Fibroblast of lung (primary cell): ENCODE measurements at regions not wholly inside any gene's neighbourhood (a gene's known extent, or its start where the extent isn't known, plus 50 kb on each side); places are given as distances from the start of the nearest gene placed in this dataset.

ENCODE experiments used
- EZH2 ChIP-seq: IDR thresholded peaks from 2 replicates; pipeline ENCODE4 v1.5.1; 2012; ENCODE audit warnings: low read length, control low read depth, mild to moderate bottlenecking; ENCODE audit errors: missing control alignments
- TF ChIP-seq, protein P1 (sequence below), 2 donors: IDR thresholded peaks in 1 of 2; conservative IDR thresholded peaks in 1 of 2; 1 replicate in 1 of 2; 2 replicates in 1 of 2; pipeline ENCODE4 v1.5.1; 2011 to 2012; ENCODE audit warnings: low read length in 2 of 2, control low read depth in 1 of 2, inconsistent platforms in 1 of 2, low read depth in 1 of 2, mild to moderate bottlenecking in 1 of 2

- TF ChIP-seq, protein P1, sequence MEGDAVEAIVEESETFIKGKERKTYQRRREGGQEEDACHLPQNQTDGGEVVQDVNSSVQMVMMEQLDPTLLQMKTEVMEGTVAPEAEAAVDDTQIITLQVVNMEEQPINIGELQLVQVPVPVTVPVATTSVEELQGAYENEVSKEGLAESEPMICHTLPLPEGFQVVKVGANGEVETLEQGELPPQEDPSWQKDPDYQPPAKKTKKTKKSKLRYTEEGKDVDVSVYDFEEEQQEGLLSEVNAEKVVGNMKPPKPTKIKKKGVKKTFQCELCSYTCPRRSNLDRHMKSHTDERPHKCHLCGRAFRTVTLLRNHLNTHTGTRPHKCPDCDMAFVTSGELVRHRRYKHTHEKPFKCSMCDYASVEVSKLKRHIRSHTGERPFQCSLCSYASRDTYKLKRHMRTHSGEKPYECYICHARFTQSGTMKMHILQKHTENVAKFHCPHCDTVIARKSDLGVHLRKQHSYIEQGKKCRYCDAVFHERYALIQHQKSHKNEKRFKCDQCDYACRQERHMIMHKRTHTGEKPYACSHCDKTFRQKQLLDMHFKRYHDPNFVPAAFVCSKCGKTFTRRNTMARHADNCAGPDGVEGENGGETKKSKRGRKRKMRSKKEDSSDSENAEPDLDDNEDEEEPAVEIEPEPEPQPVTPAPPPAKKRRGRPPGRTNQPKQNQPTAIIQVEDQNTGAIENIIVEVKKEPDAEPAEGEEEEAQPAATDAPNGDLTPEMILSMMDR (conservative IDR thresholded peaks at IDR 0.05 in 1 of 2, IDR thresholded peaks at IDR 0.05 in 1 of 2; ENCODE audit: low read depth in 1 of 2, low read length in 2 of 2) = no peak
- no peak for TF ChIP-seq EZH2
Observed at GRCh38 chr1:36675931-36676562, 193.3 kb upstream of the CSF3R start.
